CD4-positive, alpha-beta T cell treated with Interleukin-12 subunit alpha and Interleukin-12 subunit beta, for 1 hour (primary cell): ENCODE measurements at regions not wholly inside any gene's neighbourhood (a gene's known extent, or its start where the extent isn't known, plus 50 kb on each side); places are given as distances from the start of the nearest gene placed in this dataset.
"Not testable (repeated sequence)": the region's sequence is repeated elsewhere in the genome, so short reads cannot be mapped to it uniquely, and the experiment has no call there.

Source experiments
- DNase-seq: peaks from one replicate; pipeline ENCODE4 v3.0.0-alpha.2; 2020

GRCh38 chrX:121733514-121733913 is 686.1 kb downstream of the GLUD2 start:
- DNase-seq: no peak

GRCh38 chrX:121746105-121746504 is 698.7 kb downstream of the GLUD2 start:
- DNase-seq: no peak

GRCh38 chrX:121753602-121754001 is 706.2 kb downstream of the GLUD2 start:
- not testable (repeated sequence) for DNase-seq

GRCh38 chrX:121754301-121754700 is 706.9 kb downstream of the GLUD2 start:
- no peak for DNase-seq

- no peak for DNase-seq
These were observed 708.1 kb downstream of the GLUD2 start for GRCh38 chrX:121755541-121755940.

GRCh38 chrX:121761845-121762244 is 714.4 kb downstream of the GLUD2 start:
- DNase-seq: no peak

GRCh38 chrX:121763671-121764070 is 716.3 kb downstream of the GLUD2 start:
- no peak for DNase-seq

- DNase-seq: not testable (repeated sequence)
These were observed 720.8 kb downstream of the GLUD2 start for GRCh38 chrX:121768210-121768609.

- no peak for DNase-seq
These were observed 734.6 kb downstream of the GLUD2 start for GRCh38 chrX:121781991-121782390.

GRCh38 chrX:121782544-121782943 is 735.1 kb downstream of the GLUD2 start:
- no peak for DNase-seq

- no peak for DNase-seq
These were observed 735.6 kb downstream of the GLUD2 start for GRCh38 chrX:121782976-121783375.

GRCh38 chrX:121802881-121803412 is 755.5 kb downstream of the GLUD2 start:
- no peak for DNase-seq

GRCh38 chrX:121823406-121823805 is 776.0 kb downstream of the GLUD2 start:
- no peak for DNase-seq

GRCh38 chrX:121831601-121832000 is 784.2 kb downstream of the GLUD2 start:
- DNase-seq: no peak

- DNase-seq: no peak
These were observed 785.0 kb downstream of the GLUD2 start for GRCh38 chrX:121832446-121832845.

- no peak for DNase-seq
These were observed 788.6 kb downstream of the GLUD2 start for GRCh38 chrX:121836000-121836399.

GRCh38 chrX:121851033-121851432 is 803.6 kb downstream of the GLUD2 start:
- no peak for DNase-seq

GRCh38 chrX:121853762-121854613 is 806.6 kb downstream of the GLUD2 start:
- DNase-seq: no peak

GRCh38 chrX:121854614-121854911 is 807.2 kb downstream of the GLUD2 start:
- DNase-seq: no peak

- no peak for DNase-seq
These were observed 811.6 kb downstream of the GLUD2 start for GRCh38 chrX:121858867-121859647.

- no peak for DNase-seq
These were observed 816.6 kb downstream of the GLUD2 start for GRCh38 chrX:121863976-121864375.

GRCh38 chrX:121864561-121864960 is 817.2 kb downstream of the GLUD2 start:
- DNase-seq: no peak

- no peak for DNase-seq
These were observed 822.6 kb downstream of the GLUD2 start for GRCh38 chrX:121869876-121870477.

GRCh38 chrX:121871122-121871521 is 823.7 kb downstream of the GLUD2 start:
- no peak for DNase-seq
